T1000 (cell line): ENCODE measurements at regions not wholly inside any gene's neighbourhood (a gene's known extent, or its start where the extent isn't known, plus 50 kb on each side); places are given as distances from the start of the nearest gene placed in this dataset.

ENCODE experiments used
- DNase-seq: peaks from one replicate; lab custom pipeline; 2025; ENCODE audit warnings: mixed read lengths; lab: John Stamatoyannopoulos, UW

- DNase-seq, result no peak
Measured at GRCh38 chr7:41878309-41879295, 175.7 kb upstream of the INHBA start.

- no peak for DNase-seq
Measured at GRCh38 chr7:41877118-41877517, 174.2 kb upstream of the INHBA start.

GRCh38 chr7:41875513-41875912 lies 172.6 kb upstream of the INHBA start:
- DNase-seq, result no peak

GRCh38 chr7:41874201-41874785 lies 171.4 kb upstream of the INHBA start:
- no peak for DNase-seq

GRCh38 chr7:41873741-41874140 lies 170.9 kb upstream of the INHBA start:
- DNase-seq, result no peak

GRCh38 chr7:41872966-41873365 lies 170.1 kb upstream of the INHBA start:
- no peak for DNase-seq

- DNase-seq, result no peak
Measured at GRCh38 chr7:41870461-41871138, 167.7 kb upstream of the INHBA start.

- no peak for DNase-seq
Measured at GRCh38 chr7:41869997-41870396, 167.1 kb upstream of the INHBA start.

GRCh38 chr7:41869596-41869995 lies 166.7 kb upstream of the INHBA start:
- no peak for DNase-seq

GRCh38 chr7:41869091-41869490 lies 166.2 kb upstream of the INHBA start:
- DNase-seq, result no peak

GRCh38 chr7:41867639-41868280 lies 164.9 kb upstream of the INHBA start:
- no peak for DNase-seq

GRCh38 chr7:41862261-41862660 lies 159.4 kb upstream of the INHBA start:
- no peak for DNase-seq

- no peak for DNase-seq
Measured at GRCh38 chr7:41861642-41862041, 158.8 kb upstream of the INHBA start.

GRCh38 chr7:41858201-41858600 lies 155.3 kb upstream of the INHBA start:
- DNase-seq, result no peak

GRCh38 chr7:41855798-41856197 lies 152.9 kb upstream of the INHBA start:
- no peak for DNase-seq

GRCh38 chr7:41847606-41848005 lies 144.7 kb upstream of the INHBA start:
- no peak for DNase-seq

GRCh38 chr7:41847151-41847550 lies 144.3 kb upstream of the INHBA start:
- no peak for DNase-seq

- no peak for DNase-seq
Measured at GRCh38 chr7:41842956-41843355, 140.1 kb upstream of the INHBA start.

- DNase-seq, result no peak
Measured at GRCh38 chr7:41837916-41838315, 135.0 kb upstream of the INHBA start.

- no peak for DNase-seq
Measured at GRCh38 chr7:41835976-41836530, 133.2 kb upstream of the INHBA start.

GRCh38 chr7:41834805-41835694 lies 132.2 kb upstream of the INHBA start:
- DNase-seq, result no peak
